IMR-90 (cell line): ENCODE measurements at regions not wholly inside any gene's neighbourhood (a gene's known extent, or its start where the extent isn't known, plus 50 kb on each side); places are given as distances from the start of the nearest gene placed in this dataset.

Experiments
- CEBPB ChIP-seq: IDR thresholded peaks from 2 replicates; pipeline ENCODE4 v1.6.1; 2012; ENCODE audit warnings: low read depth, low read length, improper control_type of control experiment
- RAD21 ChIP-seq: IDR thresholded peaks from 2 replicates; pipeline ENCODE4 v1.6.1; 2012; ENCODE audit warnings: low read length, improper control_type of control experiment
- SMC3 ChIP-seq: fragments of 150-350 bp; IDR thresholded peaks from 2 replicates; pipeline ENCODE4 v1.6.1; 2016; ENCODE audit warnings: low read depth, mild to moderate bottlenecking, antibody characterized with exemption, low read length, moderate library complexity
- TF ChIP-seq, protein P1 (sequence below): conservative IDR thresholded peaks from 2 replicates; pipeline ENCODE4 v1.5.1; 2012; ENCODE audit warnings: mild to moderate bottlenecking, low read depth, low read length, improper control_type of control experiment

GRCh38 chr1:209029737-209030136, 553.8 kb upstream of the CAMK1G start:
- TF ChIP-seq RAD21 (no peak), SMC3 (no peak), CEBPB (no peak)
- TF ChIP-seq, protein P1, sequence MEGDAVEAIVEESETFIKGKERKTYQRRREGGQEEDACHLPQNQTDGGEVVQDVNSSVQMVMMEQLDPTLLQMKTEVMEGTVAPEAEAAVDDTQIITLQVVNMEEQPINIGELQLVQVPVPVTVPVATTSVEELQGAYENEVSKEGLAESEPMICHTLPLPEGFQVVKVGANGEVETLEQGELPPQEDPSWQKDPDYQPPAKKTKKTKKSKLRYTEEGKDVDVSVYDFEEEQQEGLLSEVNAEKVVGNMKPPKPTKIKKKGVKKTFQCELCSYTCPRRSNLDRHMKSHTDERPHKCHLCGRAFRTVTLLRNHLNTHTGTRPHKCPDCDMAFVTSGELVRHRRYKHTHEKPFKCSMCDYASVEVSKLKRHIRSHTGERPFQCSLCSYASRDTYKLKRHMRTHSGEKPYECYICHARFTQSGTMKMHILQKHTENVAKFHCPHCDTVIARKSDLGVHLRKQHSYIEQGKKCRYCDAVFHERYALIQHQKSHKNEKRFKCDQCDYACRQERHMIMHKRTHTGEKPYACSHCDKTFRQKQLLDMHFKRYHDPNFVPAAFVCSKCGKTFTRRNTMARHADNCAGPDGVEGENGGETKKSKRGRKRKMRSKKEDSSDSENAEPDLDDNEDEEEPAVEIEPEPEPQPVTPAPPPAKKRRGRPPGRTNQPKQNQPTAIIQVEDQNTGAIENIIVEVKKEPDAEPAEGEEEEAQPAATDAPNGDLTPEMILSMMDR: no peak
